ENCODE measurements at regions not wholly inside any gene's neighbourhood (a gene's known extent, or its start where the extent isn't known, plus 50 kb on each side); places are given as distances from the start of the nearest gene placed in this dataset.
A peak's percentile ranks its signal among the peaks of the same experiment; 100 is the strongest.

DNA sequence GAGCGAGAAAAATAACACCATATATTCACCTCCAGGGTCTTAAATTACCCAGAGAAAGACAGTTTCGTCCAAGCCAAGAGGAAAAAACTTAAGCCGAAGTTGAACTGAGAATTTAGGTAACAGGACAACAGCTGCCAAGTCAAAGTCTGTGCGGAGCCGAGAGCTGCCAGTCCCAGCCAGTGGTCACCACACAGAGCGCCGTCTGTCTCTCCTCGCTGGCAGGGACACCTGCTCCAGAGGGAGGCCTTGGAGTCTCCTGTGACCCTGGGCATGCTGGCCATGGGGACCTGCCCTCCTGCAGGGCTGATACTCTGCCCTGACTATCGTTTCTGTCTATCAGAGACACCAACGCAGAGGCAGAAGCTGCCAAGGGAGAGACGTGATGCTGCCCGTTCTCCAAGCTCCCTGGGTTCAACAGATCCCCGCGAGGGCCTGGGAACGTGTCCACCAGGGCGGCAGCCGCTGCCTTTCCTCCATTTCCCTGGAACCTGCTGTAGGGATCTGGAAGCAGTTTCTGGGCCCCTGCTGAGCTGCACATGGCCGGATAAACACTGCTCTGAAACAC, 341.3 kb downstream of the SMOC2 start:
- no peak for DNase-seq (ENCODE audit: low read depth, low spot score)

DNA sequence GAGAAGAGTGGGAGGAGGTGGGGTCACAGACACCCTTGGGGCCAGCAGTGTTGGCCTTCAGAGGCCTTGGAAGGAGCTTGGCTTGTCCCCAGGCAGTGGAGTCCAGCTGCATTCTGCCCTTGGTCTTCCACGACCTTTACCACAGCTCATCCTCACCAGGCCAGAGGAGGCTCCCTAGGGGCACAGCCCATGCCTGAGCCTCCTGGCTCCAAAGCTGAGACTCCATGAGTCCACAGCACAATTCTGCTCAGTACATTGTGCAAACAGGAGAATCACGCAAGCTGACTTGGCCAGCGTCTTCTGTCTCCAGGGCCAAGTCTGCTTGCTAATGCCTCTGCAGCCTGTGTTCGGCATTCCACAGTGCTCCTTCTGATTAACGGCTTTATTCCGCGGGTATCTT, 337.2 kb downstream of the SMOC2 start:
- no peak for DNase-seq (ENCODE audit: low read depth, low spot score)

DNA sequence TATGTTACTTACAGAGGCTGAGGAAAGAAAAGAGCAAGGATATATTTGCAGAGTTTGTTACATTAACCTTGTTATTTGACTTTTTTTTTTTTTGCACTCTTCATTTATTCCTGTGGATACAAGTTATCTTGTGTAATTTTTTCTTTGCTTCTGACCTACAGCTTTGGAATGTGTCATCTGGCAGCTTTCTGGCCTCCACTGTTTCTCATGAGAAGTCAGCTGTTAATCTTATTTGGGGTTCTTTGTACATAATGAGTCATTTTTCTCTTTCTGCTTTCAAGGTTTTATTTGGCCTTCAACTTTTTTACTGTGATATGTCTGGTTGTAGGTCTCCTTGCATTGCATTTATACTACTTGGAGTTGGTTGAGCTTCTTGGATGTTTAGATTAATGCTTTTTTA, 333.4 kb downstream of the SMOC2 start:
- DNase-seq (ENCODE audit: low read depth, low spot score) = no peak

DNA sequence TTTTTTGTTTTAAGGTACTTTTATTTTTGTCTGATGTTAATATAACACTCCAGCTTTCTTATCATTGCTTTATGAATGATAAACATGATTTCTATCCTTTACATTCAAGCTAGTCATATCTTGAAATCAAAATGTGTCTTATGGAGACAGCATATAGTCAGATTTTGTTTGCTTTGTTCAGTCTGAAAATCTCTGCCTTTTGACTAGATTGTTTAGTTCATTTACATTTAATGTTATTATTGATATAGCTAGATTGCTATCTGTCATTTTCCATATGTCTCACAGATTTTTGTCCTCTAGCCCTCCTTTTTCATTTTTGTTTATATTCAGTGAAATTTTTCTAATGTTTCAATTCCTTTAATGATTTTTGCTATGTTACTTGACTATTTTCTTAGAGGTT, 332.8 kb downstream of the SMOC2 start:
- no peak for DNase-seq (ENCODE audit: low read depth, low spot score)

DNA sequence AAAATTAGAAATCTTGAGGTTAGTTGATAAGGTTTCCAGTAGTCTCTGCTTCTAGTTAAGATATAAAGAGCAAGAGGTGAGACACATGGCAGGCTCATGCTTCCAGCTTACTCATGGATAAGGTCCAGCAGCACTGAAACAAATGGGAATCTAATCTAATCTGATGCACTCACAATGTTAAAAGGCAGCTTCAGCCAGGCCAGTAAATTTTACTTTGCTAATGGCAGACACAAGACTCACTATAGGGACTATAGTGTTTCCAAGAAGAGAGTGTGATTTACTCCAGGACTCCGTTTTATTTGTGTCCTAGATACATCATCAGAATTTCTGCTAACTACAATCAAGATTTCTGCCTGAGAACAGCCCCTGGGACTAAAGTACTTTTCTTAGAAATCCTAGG, 324.8 kb downstream of the SMOC2 start:
- DNase-seq (ENCODE audit: low read depth, low spot score) = no peak

DNA sequence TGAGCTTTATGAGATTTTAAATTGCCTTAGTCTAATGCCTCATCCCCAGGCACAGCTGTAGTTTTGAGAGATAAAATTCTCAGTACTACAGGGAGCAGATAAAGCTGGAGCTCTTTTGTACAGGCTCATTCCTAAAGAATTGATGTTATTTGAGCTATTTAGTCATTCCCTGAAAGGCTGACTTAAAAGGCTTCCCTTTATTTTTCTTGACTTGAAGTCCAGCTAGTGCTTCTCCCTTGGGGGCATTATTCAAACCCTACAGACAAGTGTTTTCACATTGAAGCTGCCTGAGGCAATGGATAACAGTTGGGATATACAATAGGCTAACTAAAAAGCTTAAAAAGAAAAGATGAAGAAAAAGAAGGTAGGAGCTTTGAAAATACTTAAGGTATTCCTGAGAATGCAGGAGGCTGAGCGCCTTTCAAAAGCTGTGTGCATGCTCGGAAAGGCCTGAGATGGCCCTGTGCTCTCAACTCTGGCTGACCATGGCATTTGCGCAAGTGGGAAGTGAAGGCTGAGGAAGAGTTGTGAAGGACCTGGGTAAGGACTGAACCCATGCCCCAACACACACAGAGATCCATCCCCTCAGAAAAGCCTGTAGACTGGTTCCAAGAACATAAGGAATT, 315.1 kb downstream of the SMOC2 start:
- peak; percentile 62 for DNase-seq (ENCODE audit: low read depth, low spot score)

DNA sequence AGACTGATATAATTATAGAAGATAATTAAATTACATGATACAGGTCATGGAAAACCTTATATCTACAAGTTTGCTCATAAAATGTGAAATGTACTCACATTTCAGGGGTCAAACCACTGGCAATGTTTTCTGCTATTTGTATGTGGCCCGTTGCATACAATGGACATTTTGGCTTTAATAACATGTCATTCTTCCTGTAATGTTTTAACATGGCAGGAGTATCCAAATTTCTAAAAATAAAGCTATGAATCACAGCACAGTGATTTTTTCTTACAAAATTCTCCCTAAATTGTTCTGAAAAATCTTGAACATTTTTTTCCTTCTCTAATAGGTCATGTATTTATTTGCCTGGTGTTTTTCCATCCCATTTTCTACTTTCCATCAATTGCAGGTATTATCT, 305.7 kb downstream of the SMOC2 start:
- no peak for DNase-seq (ENCODE audit: low read depth, low spot score)

DNA sequence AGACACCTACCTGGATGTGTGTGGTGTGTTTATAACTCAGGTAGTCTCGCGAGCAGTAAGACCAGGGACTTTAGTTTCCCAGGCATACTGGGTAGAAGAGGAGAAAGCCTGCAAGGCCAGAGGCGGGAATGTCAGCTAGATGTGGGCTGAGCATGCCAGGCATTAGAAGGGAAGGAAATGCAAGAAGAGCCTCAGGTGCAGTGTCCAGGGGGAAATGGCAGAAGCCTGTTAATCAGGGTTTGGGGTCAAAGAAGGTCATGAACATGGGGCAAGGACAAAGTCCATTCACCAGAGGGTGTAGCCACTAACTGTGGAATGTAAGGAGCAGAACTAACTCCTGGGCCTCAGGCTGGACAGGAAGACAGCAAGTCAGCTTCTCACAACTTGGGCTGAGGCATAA, 305.0 kb downstream of the SMOC2 start:
- DNase-seq (ENCODE audit: low read depth, low spot score) = no peak

DNA sequence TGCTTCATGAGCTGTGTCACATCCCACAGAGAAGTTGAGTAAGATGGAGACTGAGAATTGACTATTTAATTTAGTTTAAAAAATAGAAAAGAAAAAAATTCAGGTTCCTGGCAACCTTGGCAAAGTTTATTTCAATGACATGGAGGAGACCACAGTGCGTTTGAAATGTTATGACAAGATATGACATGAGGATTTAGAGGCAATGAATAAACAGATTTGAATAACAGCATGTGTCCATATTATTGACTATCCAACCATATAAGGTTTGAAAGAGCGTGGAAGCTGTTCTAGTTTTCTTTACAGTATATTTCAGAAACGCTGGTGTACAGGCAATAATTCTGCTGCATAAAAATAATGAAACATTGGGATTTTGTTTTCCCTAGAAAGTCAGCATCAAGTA, 303.9 kb downstream of the SMOC2 start:
- no peak for DNase-seq (ENCODE audit: low read depth, low spot score)

DNA sequence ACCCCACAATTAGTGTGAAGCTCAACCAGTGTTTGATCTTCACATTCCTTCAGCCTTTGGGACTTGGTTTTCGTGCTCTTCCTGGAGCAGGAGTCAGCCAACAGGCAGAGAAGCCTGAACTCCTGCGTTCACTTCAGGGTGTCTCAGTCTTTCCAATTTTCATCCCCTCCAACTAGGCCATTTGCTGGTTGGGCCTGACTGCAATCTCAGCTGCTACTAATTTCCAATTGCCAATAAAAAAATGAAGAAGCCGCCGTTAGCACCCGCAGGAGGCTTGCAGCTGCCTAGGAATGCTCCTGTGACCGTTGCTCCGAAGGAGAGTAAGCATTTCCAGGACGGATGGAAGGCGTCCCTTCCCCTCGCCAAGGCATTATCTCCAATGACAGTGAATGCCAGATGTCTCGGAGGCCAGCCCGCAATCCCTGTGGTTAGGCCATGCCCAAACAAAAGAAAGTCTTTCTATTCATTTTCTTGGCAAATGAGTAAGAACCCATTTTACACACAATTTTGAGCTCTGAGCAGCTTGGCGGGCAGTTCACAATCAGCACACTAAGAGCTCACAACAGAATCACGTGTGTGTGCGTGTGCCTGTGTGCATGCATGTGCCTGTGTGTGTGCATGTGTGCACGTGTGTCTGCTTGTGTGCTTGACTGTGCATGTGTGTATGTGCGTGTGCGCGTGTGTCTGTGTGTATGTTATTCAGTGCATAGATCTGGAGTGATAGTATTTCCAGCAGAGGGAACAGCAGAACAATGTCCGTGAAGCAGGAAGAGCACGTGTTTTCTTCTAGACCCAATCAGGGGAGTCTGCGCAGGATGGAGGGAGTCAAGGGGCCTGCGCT, 301.2 kb downstream of the SMOC2 start:
- DNase-seq (ENCODE audit: low read depth, low spot score) = no peak

DNA sequence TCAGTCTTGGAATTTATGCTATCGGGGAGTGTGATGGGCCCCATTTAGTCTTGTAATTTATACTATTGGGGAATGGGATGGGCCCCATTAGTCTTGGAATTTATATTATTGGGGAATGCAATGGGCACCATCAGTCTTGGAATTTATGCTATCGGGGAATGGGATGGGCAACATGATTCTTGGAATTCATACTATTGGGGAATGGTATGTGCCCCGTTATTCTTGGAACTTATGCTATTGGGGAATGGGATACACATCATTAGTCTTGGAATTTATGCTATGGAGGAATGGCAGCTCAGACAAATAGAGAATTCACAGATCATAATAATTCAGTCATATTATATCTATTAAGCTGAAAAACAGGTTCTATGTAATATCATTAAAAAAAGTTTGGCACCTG, 300.3 kb downstream of the SMOC2 start:
- no peak for DNase-seq (ENCODE audit: low read depth, low spot score)

DNA sequence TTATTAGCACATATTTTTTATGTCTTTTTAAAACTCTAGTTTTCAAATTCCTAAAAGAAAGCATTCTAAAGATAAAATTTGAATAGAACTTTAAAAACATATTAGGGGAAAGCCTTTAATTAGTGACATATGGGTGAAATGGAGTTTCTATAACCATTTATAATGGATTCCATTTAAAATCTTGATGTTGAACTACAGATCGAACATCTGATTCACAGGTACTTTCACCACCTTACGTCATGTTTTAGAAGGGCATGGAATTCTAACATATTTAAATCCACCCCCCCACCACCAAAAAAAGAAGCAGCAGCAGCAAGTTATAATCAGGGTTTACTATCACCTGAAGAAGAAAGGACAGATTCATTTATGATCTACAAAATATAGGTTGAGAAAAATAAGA, 298.4 kb downstream of the SMOC2 start:
- no peak for DNase-seq (ENCODE audit: low read depth, low spot score)

DNA sequence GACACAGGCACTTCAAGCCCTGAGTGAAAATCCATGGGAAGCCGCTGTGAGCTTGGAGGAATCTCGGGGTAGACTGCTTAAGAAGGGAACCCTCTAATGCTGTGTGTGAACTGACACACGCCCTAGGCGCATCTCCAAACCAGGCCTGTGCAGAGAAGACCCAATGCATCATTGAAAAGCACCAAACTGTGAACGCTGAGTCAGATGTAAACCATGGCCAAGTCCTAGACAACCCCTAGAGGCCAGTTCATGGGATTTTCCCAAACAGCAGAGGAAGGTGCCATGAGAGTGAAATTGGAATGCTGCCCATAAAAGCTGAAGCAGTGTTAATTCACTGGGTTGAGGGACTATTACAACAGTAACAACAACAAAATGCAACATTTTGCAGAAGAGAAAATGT, 296.5 kb downstream of the SMOC2 start:
- DNase-seq (ENCODE audit: low read depth, low spot score) = no peak

DNA sequence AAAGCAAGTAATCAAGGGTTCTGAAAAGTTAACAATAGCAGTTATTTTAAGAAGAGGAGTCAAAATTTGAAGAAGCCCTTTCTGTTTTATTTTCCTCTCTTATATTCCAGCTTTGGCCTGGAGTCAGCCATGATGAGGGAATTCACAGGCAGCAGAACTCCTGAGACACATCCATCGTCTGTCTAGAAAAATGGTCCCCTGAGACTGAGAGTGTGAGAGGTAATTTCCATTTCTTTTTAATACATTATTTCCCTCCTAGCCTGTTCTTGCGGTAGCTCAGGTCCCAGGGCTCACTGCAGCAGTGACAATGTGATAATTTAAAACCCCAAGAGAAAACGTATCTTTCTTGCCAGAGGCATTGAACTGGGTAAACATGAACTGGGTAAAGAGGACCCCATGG, 296.0 kb downstream of the SMOC2 start:
- no peak for DNase-seq (ENCODE audit: low read depth, low spot score)

DNA sequence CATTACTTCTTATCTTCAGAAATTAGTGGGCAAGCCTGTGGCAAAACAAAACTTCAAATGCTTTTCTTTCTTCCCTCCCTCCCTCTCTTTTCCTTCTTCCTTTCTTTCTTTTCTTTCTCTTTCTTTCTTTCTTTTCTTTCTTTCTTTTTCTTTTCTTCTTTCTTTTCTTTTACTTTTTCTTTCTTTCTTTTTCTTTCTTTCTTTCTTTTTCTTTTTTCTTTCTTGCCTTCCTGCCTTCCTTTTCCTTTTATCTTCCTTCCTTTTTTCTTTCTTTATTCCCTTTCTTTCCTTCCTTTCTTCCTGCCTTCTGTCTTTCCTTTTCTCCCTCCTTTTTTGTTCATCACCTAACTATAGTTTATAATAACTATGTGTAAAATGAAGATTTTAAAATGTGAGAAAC, 295.1 kb downstream of the SMOC2 start:
- DNase-seq (ENCODE audit: low read depth, low spot score) = no peak

DNA sequence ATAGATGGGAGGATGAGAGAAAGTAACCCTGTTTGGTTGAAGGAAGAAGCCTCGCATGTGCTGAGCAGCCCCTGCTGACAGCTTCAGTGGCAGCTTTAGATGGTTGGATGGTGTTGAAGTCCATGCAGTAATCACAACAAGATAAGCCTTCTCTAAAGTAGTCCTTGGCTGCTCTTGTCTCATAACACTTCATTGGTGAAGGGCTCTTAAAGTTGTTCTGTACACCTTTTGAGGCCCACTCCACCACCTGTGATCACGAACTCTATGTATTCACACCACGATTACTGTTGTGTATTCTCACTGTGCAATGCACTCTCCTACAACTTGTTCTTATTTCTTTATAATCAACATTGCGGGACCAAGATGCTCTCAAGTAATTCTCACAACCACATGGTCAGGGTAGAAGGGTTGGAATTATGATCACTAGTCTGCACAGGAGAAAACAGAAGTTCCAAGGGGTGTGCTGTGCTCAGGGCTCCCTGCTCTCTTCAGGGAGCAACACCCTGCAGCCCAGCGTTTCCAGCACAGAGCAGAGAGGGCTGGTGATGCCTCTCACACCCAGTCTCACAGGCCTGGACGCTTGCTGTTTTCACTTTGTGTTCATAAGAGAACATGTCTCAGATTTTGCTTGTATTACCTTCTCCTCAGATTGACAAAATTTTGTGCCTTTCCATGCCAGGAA, 294.4 kb downstream of the SMOC2 start:
- no peak for DNase-seq (ENCODE audit: low read depth, low spot score)

DNA sequence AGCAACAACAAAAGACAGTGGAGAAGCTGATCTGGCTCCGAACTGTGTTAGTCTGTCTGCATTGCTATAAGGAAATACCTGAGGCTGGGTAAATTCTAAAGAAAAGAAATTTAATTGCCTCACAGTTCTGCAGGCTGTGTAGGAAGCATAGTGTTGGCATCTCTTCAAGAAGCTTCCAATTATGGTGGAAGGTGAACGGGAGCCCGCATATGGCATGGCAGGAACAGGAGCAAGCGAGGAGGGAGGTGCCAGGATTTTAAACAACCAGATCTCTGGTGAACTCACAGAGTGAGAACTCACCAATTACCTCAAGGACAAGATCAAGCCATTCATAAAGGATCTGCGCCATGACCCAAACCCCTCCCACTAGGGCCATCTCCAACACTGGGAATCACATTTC, 293.5 kb downstream of the SMOC2 start:
- no peak for DNase-seq (ENCODE audit: low read depth, low spot score)

DNA sequence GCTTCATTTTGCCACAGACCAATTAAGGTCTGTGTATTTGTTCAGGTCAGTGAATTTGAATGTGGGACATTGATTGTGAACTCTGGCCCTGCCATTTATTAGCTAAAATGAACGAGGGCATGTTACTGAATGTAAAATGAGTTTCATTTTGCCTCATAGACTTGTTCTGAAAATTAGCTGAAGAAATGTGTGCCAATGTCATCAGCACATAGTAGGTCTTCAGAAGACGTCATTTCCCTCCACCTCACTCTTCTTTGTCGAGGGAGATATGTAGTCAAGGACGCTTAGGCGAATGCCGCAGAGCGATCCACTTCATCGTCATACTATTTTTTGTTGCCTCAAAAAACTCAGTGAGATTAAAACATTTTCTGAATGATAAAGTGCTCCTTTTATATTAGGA, 291.7 kb downstream of the SMOC2 start:
- DNase-seq (ENCODE audit: low read depth, low spot score) = no peak

DNA sequence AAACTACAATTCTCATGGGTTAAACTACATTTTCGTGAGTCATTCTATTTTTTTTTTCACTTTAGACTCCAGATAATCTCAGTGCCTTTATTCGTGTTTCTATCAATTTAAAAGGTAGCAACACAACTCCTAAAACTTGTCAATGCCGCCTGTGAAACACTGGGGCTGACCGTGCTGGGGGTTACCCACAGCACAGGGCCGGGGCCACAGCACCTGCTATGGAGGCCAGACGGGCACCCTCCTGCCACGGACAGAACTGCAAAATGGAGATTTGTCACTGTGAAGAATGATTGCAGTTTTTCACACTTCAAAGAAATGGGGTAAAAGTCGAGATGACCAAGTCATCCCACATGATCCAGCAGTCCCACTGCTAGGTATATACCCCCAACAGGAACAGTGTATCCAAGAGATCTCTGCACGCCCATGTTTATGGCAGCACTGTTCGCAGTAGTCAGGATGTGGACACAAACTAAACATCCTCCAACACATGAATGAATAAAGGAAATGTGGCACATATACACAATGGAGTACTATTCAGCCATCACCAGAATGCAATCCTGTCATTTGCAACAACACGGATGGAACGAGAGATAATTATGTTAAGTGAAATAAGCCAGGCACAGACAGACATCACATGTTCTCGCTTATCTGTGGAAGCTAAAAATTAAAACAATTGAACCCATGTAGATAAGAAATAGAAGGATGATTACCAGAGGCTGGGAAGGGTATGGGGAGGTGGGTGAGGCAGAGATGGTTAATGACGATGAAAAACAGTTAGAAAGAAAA, 290.1 kb downstream of the SMOC2 start:
- DNase-seq (ENCODE audit: low read depth, low spot score) = no peak

DNA sequence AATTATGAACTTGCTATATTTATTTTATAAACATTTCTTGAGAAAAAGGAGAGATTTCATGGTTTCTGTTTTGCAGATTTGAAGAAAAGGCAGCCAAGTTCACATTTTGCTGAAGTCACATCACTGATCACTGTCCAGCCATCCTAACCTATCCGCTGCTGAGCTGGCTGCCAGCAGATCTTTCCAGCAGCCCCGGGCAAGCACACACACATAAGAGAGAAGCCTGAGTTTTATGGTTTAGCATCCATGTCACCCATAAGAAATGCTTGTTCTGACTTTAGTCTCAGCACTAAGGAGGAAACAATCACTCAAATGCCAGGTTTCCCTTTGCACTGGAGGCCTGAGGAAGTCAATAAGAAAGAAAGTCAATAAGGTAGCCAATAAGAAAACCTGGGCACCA, 287.1 kb downstream of the SMOC2 start:
- no peak for DNase-seq (ENCODE audit: low read depth, low spot score)

DNA sequence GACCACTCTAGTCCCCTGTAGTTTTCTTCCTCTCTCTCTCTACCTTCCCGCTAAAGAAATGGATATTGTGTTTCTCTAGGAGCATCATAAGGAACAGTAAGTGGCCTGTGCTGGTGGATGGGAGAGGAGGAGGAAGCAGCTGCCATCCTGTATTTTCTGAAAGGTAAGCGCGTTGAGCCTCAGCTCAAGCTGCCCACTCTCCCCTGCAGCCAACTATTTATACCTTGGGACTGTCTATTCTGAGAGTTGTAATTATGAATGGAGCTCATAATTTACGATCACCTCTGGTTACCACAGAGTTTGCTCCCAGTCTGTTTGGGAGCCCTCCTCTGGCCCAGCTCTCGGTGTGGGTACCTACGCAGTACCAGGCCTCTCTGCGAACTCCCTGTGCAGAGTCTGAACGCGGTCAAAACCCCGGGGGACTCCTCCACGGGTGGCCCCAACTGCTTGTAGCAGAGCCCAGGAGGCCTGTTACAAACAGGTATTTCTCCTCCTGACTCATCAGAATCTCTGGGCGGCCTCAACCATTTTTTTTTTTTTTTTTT, 285.4 kb downstream of the SMOC2 start:
- DNase-seq (ENCODE audit: low read depth, low spot score) = no peak

DNA sequence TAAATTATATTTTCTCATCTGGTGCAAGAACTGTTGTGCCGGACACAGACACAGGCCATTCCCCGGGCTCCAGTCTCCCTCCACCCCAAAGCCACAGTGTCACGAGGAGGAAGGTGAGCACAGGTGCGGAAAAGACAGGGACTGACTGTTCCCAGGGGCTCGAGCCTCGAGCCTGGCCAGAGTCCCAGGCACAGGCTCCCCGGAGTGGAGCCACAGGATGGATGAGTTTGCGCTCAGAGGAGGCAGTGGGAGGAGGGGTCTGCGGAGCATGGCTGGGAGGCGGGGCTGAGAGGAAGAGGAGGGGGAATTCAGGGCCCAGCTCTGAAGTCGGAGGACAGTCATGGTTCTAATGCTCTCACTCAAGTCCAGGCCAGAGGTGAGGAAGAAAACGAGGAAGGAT, 284.8 kb downstream of the SMOC2 start:
- no peak for DNase-seq (ENCODE audit: low read depth, low spot score)

All from smooth muscle cell of the brain vasculature (primary cell).